ENCODE measurements at regions not wholly inside any gene's neighbourhood (a gene's known extent, or its start where the extent isn't known, plus 50 kb on each side); places are given as distances from the start of the nearest gene placed in this dataset.

- no peak for DNase-seq (ENCODE audit: low spot score)
These were observed 180.9 kb upstream of the GRIK2 start for GRCh38 chr6:101212640-101213039.

DNA sequence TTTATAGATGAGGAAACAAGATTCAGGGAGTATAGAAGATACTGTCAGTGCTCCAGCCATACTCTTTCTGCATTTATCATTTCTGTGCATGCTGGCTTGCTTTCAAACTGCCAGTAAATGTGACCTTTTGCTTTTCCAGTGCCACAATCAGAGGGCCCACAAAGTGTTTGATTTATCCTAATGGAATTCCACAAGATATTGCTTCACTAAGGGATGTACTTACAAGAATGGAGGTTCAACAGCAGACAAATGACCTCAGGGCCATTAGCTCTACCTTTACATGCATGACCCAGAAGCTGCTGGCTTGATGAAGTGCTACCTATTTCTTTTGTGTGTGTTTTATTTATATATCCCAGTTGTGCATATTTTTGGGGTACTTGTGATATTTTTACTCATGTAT is 171.5 kb upstream of the GRIK2 start:
- no peak for DNase-seq (ENCODE audit: low spot score)

GRCh38 chr6:101224751-101225150 is 168.8 kb upstream of the GRIK2 start:
- DNase-seq (ENCODE audit: low spot score), result no peak

GRCh38 chr6:101226677-101227135 is 166.8 kb upstream of the GRIK2 start:
- DNase-seq (ENCODE audit: low spot score), result peak; percentile 52

DNA sequence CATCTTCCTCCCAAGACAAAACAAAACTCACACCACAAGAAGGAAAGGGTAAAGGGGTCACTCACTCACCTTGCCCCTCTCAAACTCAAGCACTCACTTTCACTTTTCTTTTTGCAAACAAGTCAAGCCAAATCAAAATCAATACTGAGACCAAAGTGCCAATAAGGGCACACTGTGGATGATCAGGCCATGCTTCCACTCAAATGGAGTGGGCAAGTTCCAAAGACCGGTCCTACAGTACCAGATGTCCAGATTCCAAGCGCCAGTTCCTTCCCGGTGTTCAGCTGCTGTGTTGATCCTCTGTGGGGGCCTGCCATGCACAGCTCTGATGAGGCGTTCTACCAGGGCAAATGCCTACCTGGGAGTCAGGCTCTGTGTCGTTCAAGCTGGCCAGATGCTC is 162.6 kb upstream of the GRIK2 start:
- no peak for DNase-seq (ENCODE audit: low spot score)

- no peak for DNase-seq (ENCODE audit: low spot score)
These were observed 161.8 kb upstream of the GRIK2 start for GRCh38 chr6:101231606-101232235.

DNA sequence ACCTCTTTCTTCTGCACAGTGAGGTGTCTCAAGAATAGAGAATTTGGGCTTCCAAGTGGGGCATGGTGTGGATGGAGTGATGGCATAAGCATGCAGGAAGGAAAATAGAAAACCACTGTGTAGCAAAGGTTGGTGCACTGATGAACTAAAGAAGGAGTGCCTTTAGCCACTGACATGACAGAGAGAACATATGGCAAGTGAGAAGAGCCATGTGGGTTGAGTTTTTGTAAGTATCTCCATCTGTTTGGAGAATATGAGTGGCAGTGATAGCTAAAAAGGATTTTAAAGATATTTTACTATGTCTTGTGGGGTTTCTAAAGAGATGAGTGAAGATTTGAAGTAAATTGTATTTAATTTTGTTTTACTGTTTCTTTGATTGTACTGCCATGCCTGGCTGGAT is 160.5 kb upstream of the GRIK2 start:
- DNase-seq (ENCODE audit: low spot score), result no peak

GRCh38 chr6:101236709-101237108 is 156.8 kb upstream of the GRIK2 start:
- no peak for DNase-seq (ENCODE audit: low spot score)

DNA sequence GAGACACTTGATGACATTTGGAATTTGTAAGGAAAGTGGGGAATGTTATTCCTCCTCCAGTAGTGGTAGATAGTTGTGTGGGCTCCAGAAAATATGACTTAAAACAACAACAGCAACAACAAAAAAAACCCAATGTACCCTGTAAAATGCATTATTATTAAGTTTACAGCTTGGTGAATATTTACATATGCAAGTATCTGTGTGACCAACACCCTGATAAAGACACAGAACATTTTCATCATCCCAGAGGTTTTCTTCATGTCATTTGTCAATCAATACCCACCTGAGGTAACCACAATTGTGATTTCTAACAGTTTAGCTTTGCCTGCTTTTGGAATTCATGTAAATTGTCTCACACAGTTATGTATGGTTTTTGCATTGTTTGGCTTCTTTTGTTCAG is 152.1 kb upstream of the GRIK2 start:
- DNase-seq (ENCODE audit: low spot score), result no peak

- DNase-seq (ENCODE audit: low spot score), result no peak
These were observed 144.0 kb upstream of the GRIK2 start for GRCh38 chr6:101249470-101249869.

- no peak for DNase-seq (ENCODE audit: low spot score)
These were observed 136.3 kb upstream of the GRIK2 start for GRCh38 chr6:101257163-101257562.

GRCh38 chr6:101259505-101259904 is 134.0 kb upstream of the GRIK2 start:
- DNase-seq (ENCODE audit: low spot score), result peak; percentile 2

DNA sequence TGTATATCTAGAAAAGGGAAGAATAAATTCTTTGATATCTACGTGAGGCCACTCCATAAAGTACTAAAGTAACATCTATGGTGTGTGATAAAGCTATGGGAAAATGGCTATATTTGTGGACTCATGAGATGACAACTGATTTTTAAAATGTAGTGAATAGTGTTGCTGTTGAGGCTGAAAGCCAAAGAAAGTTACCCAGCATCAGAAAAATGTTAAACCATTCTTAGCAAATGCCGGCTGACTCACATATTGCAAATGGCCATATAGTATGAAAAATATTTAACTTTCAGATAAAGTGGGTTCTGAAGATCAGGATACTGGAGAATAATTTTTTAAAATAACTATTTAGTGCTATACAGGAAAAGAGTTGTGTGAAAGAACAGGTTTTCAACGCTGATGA is 129.9 kb upstream of the GRIK2 start:
- DNase-seq (ENCODE audit: low spot score), result no peak

- no peak for DNase-seq (ENCODE audit: low spot score)
These were observed 127.4 kb upstream of the GRIK2 start for GRCh38 chr6:101266063-101266462.

- no peak for DNase-seq (ENCODE audit: low spot score)
These were observed 125.0 kb upstream of the GRIK2 start for GRCh38 chr6:101268541-101268940.

GRCh38 chr6:101275251-101275650 is 118.3 kb upstream of the GRIK2 start:
- DNase-seq (ENCODE audit: low spot score), result no peak

GRCh38 chr6:101276066-101276465 is 117.4 kb upstream of the GRIK2 start:
- no peak for DNase-seq (ENCODE audit: low spot score)

DNA sequence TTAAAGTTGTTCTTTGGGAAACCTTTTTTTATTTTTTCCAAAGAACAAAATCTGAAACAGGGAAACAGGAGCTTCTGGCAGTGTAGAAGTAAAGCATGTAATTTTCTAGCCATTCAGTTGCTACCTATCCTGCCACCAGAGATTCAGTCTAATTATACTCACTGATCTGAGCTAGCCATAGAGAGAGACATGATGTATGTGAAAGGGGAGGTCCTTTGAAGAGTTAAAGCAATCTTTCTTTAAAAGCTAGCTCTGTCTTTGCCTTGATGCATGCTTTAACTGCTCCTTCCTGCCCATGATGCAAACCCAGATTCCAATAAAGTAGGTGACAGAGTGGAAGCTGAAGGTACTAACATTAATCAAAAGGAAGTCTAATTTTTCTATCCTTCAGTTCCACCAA is 114.1 kb upstream of the GRIK2 start:
- DNase-seq (ENCODE audit: low spot score), result no peak

DNA sequence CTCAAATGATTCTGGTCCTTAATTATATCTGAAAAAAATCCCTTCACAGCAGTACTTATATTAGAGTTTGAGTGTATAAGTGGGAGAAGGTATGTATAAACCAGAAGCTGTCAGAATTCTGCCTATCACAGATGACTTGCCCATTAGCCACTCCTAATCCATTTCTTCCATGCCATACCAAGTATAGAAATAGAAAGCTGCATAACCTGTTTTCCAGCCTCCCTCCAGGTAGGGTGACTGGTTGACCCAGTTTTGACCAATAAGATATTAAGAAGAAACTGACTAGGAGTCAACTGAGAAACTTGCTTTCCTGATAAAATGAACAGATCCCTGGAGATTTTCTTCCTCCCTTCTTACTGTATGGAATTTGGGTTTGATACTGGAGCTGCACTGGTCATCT is 112.2 kb upstream of the GRIK2 start:
- DNase-seq (ENCODE audit: low spot score), result peak; percentile 6

DNA sequence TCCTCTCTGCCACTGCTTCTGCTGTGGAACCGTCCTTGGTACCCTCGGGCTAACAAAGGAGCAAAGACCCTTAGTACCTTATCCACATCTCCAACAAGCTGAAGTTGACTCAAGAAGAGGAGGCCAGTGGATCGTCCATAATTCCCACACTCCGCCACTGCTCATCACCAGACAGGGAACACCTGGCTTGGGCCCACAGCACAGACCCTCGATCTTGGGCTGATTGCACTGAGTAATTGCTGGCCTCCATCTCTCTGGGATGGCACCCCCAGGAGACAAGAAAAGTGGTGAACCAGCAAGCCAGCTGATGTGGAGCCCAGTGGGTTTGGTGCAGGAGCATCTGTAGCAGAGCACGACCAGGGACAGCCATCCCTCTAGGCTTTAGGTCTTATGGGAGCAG is 109.4 kb upstream of the GRIK2 start:
- no peak for DNase-seq (ENCODE audit: low spot score)

DNA sequence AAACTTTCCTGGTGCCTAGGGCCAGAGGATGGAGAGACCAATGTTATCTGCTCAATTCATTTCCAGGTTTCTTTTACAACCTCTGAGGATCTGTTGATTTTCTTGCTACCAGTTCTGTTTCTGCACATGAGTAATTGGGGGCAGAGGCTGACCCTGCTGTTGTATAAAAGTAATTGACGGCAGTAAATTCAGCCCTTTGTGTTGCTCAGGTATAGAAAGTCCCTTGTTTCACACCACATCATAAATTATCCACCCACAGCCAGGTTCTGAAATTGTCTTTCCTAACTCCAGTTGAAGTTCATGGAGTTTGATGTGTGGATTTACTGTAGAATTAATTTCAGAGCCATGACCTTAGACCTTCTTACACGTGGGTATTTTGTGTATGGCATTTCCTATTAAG is 107.4 kb upstream of the GRIK2 start:
- DNase-seq (ENCODE audit: low spot score), result no peak

DNA sequence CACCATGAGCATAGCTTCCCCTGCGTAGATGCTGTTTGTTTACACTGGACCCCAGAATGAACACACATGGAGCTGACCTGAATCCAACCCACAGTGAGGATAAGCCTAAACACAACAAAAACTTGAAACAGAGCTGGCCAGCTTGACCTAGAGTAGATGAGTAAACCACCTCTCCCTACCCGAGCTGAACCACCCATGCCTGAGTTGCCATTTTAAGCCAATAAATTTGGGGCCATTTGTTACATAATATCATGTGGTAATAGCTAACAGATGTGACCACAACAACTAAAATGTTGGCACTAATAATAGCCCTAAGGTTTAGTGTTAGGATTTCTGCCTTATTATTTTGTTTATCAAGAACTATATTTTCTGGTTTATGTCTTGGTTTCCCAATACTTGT is 103.2 kb upstream of the GRIK2 start:
- no peak for DNase-seq (ENCODE audit: low spot score)

- peak; percentile 58 for DNase-seq (ENCODE audit: low spot score)
These were observed 99.4 kb upstream of the GRIK2 start for GRCh38 chr6:101294051-101294638.

- DNase-seq (ENCODE audit: low spot score), result peak; percentile 73
These were observed 98.8 kb upstream of the GRIK2 start for GRCh38 chr6:101294676-101295075.

Measured in kidney tubule cell (primary cell).